ENCODE measurements at regions not wholly inside any gene's neighbourhood (a gene's known extent, or its start where the extent isn't known, plus 50 kb on each side); places are given as distances from the start of the nearest gene placed in this dataset.

DNA sequence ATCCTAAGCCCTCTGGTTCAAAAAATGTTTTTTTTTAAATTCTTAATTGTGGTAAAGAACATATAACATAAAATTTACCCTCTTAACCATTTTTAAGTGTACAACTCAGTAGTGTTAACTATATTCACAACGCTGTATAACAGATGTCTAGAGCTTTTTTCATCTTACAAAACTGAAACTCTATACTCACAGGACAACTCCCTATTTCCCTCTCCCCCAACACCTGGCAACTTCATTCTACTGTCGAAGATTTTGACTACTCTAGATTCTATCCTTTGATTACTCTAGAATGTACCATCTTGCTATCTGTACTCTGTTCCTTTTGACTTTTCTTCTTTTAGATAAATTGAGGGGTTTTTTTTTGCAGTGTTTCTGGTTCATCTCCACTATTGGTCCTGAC is 200.4 kb downstream of the KLF12 start:
- TF ChIP-seq, protein P1, sequence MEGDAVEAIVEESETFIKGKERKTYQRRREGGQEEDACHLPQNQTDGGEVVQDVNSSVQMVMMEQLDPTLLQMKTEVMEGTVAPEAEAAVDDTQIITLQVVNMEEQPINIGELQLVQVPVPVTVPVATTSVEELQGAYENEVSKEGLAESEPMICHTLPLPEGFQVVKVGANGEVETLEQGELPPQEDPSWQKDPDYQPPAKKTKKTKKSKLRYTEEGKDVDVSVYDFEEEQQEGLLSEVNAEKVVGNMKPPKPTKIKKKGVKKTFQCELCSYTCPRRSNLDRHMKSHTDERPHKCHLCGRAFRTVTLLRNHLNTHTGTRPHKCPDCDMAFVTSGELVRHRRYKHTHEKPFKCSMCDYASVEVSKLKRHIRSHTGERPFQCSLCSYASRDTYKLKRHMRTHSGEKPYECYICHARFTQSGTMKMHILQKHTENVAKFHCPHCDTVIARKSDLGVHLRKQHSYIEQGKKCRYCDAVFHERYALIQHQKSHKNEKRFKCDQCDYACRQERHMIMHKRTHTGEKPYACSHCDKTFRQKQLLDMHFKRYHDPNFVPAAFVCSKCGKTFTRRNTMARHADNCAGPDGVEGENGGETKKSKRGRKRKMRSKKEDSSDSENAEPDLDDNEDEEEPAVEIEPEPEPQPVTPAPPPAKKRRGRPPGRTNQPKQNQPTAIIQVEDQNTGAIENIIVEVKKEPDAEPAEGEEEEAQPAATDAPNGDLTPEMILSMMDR (IDR thresholded peaks at IDR 0.05; ENCODE audit: low read depth, low read length): no peak
- Histone ChIP-seq H3K36me3 (no peaks in the 10 kb centered on the region), H3K9me3 (ENCODE audit: low read depth) (no peaks in the 10 kb centered on the region), H3K27ac (no peak overlapping the region), H3K27me3 (no peaks in the 10 kb centered on the region), H3K4me3 (no peak overlapping the region), H3K4me1 (ENCODE audit: low read depth) (peaks cover 10% of the 10 kb centered on the region)
- DNase-seq (ENCODE audit: low read depth in 1 of 2, low spot score in 1 of 2): no peak

DNA sequence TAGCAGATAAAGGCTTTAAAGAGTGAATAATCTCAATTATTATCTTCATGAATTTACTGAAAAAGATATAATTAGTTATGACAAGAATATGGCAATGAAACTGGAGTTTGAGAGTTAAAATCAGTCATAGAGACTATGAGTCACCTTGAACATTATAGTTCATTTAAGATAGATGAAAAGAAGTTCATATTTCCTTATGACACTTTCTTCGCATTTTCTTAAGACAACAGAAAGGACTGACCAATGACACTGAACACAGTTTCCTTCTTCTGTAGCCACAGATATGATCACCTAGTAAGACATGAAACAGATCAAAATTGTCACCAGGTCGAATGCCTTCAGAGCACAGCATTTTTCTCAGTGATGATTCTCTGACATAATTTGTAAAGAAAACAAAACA is 202.1 kb downstream of the KLF12 start:
- no peak overlapping the region for H3K4me3 ChIP-seq
- H3K36me3 ChIP-seq: no peaks in the 10 kb centered on the region
- H3K27me3 ChIP-seq: no peaks in the 10 kb centered on the region
- TF ChIP-seq, protein P1 (IDR thresholded peaks at IDR 0.05; ENCODE audit: low read depth, low read length): no peak
- no peak overlapping the region for H3K27ac ChIP-seq
- DNase-seq (ENCODE audit: low read depth in 1 of 2, low spot score in 1 of 2): no peak
- H3K4me1 ChIP-seq (ENCODE audit: low read depth): peaks cover 6% of the 10 kb centered on the region
- H3K9me3 ChIP-seq (ENCODE audit: low read depth): no peaks in the 10 kb centered on the region

DNA sequence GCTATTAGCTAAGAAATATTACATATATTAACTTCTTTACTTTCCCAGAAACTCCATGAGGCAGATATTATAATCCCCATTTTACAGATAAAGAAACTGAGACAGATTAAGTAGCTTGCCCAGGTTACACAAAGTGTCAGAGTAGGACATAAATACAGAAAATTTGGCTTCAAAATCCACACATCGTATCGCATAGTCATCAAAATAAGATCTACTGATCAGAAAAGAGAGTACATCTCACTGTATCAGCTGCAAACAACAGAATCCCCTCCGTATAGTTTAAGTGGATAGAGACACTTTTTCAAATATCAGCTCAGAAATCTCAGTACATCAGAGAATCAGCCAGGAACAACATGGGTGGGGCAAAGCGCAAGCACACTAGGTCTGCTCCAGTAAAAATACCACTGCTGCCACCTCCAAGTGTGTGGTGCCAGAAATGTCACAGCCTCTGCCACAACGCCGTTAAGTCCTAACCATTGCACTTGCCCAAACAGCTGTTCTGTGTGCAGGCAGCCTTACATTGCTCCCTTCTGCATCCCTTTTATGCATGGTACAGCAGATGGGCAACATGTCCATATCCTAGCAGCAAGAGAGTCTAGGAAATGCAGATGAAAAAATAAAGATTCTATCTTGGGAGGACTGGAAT is 204.8 kb downstream of the KLF12 start:
- Histone ChIP-seq H3K27me3 (no peaks in the 10 kb centered on the region), H3K9me3 (ENCODE audit: low read depth) (no peaks in the 10 kb centered on the region), H3K4me3 (no peak overlapping the region), H3K4me1 (ENCODE audit: low read depth) (peaks cover 6% of the 10 kb centered on the region), H3K36me3 (no peaks in the 10 kb centered on the region), H3K27ac (no peak overlapping the region)
- no peak for DNase-seq (ENCODE audit: low read depth in 1 of 2, low spot score in 1 of 2)
- TF ChIP-seq, protein P1 (IDR thresholded peaks at IDR 0.05; ENCODE audit: low read depth, low read length): no peak

DNA sequence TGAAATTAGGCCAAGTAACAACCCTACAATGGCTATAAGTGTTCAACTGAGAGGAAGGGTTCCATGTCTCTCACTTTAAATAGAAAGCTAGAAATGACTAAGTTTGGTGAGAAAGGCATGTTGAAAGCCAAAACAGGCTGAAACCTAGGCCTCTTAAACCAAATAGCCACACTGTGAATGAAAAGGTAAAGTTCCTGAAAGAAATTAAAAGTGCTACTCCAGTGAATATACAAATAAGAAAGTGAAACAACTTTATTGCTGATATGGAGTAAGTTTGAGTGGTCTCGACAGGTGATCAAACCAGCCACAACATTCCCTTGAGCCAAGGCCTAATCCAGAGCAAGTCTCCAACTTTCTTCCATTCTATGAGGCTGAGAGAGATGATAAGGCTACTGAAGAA is 209.6 kb downstream of the KLF12 start:
- Histone ChIP-seq H3K4me3 (no peak overlapping the region), H3K9me3 (ENCODE audit: low read depth) (no peaks in the 10 kb centered on the region), H3K36me3 (no peaks in the 10 kb centered on the region), H3K4me1 (ENCODE audit: low read depth) (peaks cover 7% of the 10 kb centered on the region), H3K27me3 (no peaks in the 10 kb centered on the region), H3K27ac (no peak overlapping the region)
- no peak for DNase-seq (ENCODE audit: low read depth in 1 of 2, low spot score in 1 of 2)
- TF ChIP-seq, protein P1 (IDR thresholded peaks at IDR 0.05; ENCODE audit: low read depth, low read length): no peak

DNA sequence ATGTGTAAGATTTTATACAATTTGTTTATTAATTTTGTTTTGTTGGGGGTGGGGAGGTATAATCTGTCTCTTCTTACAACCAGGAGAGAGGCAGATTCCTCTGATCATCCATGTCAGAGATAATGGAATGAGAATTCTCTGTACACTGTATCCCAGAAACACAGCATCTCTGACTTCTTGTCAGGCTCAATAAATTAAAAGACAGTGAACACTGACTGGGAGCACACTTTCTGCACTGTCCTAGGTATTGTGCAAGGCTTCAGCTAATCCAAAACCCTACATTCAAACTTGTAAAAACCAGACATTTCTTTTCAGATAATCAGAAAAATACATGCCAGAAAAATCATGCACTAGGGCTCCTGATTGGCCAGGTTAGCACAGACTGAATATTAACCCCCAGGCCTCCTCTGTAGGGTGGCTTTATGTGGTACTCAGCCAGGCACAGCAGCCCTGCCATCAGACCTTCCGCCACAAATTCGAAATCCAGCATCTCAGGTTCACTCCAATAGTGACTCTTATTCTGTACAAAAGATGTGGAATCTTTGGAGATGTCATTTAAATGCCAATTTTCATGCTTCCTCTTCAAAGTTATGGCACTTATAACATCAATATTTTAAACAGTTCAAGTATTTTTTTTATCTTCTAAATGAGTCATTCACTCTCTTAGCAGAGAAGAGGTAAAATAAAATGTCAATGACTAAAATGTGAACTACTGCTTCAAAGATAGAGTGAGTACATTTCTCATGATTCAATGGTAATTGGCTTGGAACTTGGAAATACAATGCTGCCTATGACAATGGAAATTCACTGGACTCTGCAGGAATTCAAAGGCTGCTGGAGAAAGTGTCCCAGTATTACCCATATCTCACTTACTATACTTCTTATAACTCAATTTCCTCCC is 211.5 kb downstream of the KLF12 start:
- H3K36me3 ChIP-seq: no peaks in the 10 kb centered on the region
- peaks cover 7% of the 10 kb centered on the region for H3K4me1 ChIP-seq (ENCODE audit: low read depth)
- no peak overlapping the region for H3K4me3 ChIP-seq
- TF ChIP-seq, protein P1 (IDR thresholded peaks at IDR 0.05; ENCODE audit: low read depth, low read length): no peak
- H3K27ac ChIP-seq: no peak overlapping the region
- H3K9me3 ChIP-seq (ENCODE audit: low read depth): no peaks in the 10 kb centered on the region
- peak in 1 of 2 donors; percentile 8 for DNase-seq (ENCODE audit: low read depth in 1 of 2, low spot score in 1 of 2)
- no peaks in the 10 kb centered on the region for H3K27me3 ChIP-seq

Measured in cardiac muscle cell (in vitro differentiated cells and primary cell).